Fibroblast of lung (primary cell): ENCODE measurements at regions not wholly inside any gene's neighbourhood (a gene's known extent, or its start where the extent isn't known, plus 50 kb on each side); places are given as distances from the start of the nearest gene placed in this dataset.
"Not testable (repeated sequence)": the region's sequence is repeated elsewhere in the genome, so short reads cannot be mapped to it uniquely, and the experiment has no call there.

Experiments
- EZH2 ChIP-seq: IDR thresholded peaks from 2 replicates; pipeline ENCODE4 v1.5.1; 2012; ENCODE audit warnings: low read length, control low read depth, mild to moderate bottlenecking; ENCODE audit errors: missing control alignments
- TF ChIP-seq, protein P1 (sequence below), 2 donors: IDR thresholded peaks in 1 of 2; conservative IDR thresholded peaks in 1 of 2; 1 replicate in 1 of 2; 2 replicates in 1 of 2; pipeline ENCODE4 v1.5.1; 2011 to 2012; ENCODE audit warnings: low read length in 2 of 2, control low read depth in 1 of 2, inconsistent platforms in 1 of 2, low read depth in 1 of 2, mild to moderate bottlenecking in 1 of 2

DNA sequence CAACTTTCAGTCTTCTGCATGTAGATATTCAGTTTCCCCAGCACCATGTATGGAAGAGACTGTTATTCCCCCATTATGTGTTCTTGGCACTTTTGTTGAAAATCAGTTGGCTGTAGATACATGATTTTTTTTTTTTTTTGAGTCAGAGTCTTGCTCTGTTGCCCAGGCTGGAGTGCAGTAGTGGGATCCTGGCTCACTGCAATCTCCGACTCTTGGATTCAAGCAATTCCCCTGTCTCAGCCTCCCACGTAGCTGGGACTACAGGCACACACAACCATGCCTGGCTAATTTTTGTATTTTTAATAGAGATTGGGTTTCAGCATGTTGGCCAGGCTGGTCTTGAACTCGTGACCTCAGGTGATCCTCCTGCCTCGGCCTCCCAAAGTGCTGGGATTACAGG, 201.0 kb upstream of the NMUR2 start:
- TF ChIP-seq, protein P1, sequence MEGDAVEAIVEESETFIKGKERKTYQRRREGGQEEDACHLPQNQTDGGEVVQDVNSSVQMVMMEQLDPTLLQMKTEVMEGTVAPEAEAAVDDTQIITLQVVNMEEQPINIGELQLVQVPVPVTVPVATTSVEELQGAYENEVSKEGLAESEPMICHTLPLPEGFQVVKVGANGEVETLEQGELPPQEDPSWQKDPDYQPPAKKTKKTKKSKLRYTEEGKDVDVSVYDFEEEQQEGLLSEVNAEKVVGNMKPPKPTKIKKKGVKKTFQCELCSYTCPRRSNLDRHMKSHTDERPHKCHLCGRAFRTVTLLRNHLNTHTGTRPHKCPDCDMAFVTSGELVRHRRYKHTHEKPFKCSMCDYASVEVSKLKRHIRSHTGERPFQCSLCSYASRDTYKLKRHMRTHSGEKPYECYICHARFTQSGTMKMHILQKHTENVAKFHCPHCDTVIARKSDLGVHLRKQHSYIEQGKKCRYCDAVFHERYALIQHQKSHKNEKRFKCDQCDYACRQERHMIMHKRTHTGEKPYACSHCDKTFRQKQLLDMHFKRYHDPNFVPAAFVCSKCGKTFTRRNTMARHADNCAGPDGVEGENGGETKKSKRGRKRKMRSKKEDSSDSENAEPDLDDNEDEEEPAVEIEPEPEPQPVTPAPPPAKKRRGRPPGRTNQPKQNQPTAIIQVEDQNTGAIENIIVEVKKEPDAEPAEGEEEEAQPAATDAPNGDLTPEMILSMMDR (conservative IDR thresholded peaks at IDR 0.05 in 1 of 2, IDR thresholded peaks at IDR 0.05 in 1 of 2; ENCODE audit: low read depth in 1 of 2, low read length in 2 of 2): not testable (repeated sequence)
- not testable (repeated sequence) for TF ChIP-seq EZH2
